Esophagus squamous epithelium (tissue), 4 donors: ENCODE measurements at regions not wholly inside any gene's neighbourhood (a gene's known extent, or its start where the extent isn't known, plus 50 kb on each side); places are given as distances from the start of the nearest gene placed in this dataset.

ENCODE experiments used
- CTCF ChIP-seq, 6 experiments: fragments of 450-650 bp in 4 of 6; fragments of 200-600 bp in 2 of 6; sonication (generic) in 2 of 6; IDR thresholded peaks; one replicate each; pipeline ENCODE4 v1.5.1; 2016 to 2019; ENCODE audit warnings: antibody characterized with exemption in 6 of 6, mild to moderate bottlenecking in 4 of 6, moderate library complexity in 4 of 6
- POLR2A ChIP-seq, 4 donors: fragments of 450-650 bp; IDR thresholded peaks; one replicate each; pipeline ENCODE4 v1.6.1; 2017; ENCODE audit warnings: antibody characterized with exemption in 4 of 4, mild to moderate bottlenecking in 4 of 4, moderate library complexity in 3 of 4

DNA sequence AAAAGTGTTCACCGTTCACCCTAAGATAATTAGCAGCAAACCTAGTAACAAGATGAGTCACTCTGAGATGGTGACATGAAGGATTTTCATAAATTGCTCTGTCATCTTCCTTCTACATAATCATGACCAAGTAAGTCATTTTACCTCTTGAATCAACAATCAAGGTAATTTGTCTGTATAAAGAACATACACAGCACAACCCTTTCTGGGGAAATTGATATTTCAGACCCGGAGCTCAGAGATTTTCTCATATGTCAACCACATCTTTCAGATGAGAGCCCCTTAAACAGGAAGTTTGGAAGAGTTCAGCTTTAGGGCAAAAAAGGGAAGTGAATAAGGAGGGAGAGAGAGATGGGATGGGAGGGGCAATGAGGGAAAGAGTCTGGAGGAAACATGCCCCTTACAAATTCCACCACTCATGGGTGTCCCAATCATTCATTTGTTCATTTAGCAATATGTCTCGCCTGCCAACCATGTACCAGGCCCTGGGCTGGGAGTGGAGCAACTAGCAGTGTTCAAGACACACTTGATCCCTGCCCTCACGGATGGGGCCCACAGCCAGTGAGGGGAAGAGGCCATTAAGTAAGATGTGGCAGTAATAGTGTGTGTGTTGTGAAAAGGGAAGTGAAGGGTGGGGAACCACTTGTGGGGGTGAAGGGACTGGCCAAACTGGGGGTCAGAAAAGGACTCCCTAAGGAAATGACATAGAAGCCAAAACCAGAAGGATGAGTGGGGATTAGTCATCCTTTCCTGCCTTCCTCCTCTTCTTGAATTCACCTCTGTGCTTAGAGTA lies 190.9 kb downstream of the MAFB start:
- TF ChIP-seq CTCF (IDR thresholded peaks at IDR 0.05) (no peak), POLR2A (IDR thresholded peaks at IDR 0.05) (no peak)
